Calu3 (cell line): ENCODE measurements at regions not wholly inside any gene's neighbourhood (a gene's known extent, or its start where the extent isn't known, plus 50 kb on each side); places are given as distances from the start of the nearest gene placed in this dataset.

ENCODE experiments used
- BruUV-seq: library from RNA; stranded (reverse); fragments of 400-500 nt; replicated peaks from 2 replicates; lab custom pipeline; 2021; lab: Mats Ljungman, UMichigan
- CTCF ChIA-PET: fragments of 300-600 bp; sonication (Branson Sonifier 250); formaldehyde crosslinking; loops from one replicate; lab custom pipeline; 2022; ENCODE audit warnings: antibody characterized with exemption; lab: Charles Lee
- DNase-seq: peaks from one replicate; pipeline ENCODE4 v3.0.0; 2022
- H3K27ac Mint-ChIP-seq: one replicate; pipeline ENCODE4 v1.8.0; 2022; ENCODE audit warnings: mixed read lengths; ENCODE audit not compliant: unreplicated experiment
- H3K27me3 Mint-ChIP-seq: one replicate; pipeline ENCODE4 v1.8.0; 2022; ENCODE audit warnings: mixed read lengths; ENCODE audit not compliant: unreplicated experiment
- H3K36me3 Mint-ChIP-seq: one replicate; pipeline ENCODE4 v1.8.0; 2022; ENCODE audit warnings: mild to moderate bottlenecking, moderate library complexity, mixed read lengths; ENCODE audit not compliant: insufficient read depth, unreplicated experiment
- H3K4me1 Mint-ChIP-seq: one replicate; pipeline ENCODE4 v1.8.0; 2022; ENCODE audit warnings: mild to moderate bottlenecking, low read depth, mixed read lengths; ENCODE audit not compliant: unreplicated experiment
- H3K4me3 Mint-ChIP-seq: one replicate; pipeline ENCODE4 v1.8.0; 2022; ENCODE audit warnings: mild to moderate bottlenecking, low read depth, moderate library complexity, mixed read lengths; ENCODE audit not compliant: unreplicated experiment
- H3K9me3 Mint-ChIP-seq: one replicate; pipeline ENCODE4 v1.8.0; 2022; ENCODE audit warnings: low read depth, mixed read lengths; ENCODE audit not compliant: unreplicated experiment
- intact Hi-C: fragments of 100-400 bp; cut with micrococcal nuclease; formaldehyde crosslinking; loops from one replicate; pipeline ENCODE4 v1.10.0; 2022; ENCODE audit not compliant: unreplicated experiment
- TF ChIP-seq, protein P1 (sequence below): fragments of 200-600 bp; IDR thresholded peaks from one replicate; pipeline ENCODE4 v1.8.0; 2022; ENCODE audit warnings: antibody characterized with exemption; ENCODE audit not compliant: unreplicated experiment

DNA sequence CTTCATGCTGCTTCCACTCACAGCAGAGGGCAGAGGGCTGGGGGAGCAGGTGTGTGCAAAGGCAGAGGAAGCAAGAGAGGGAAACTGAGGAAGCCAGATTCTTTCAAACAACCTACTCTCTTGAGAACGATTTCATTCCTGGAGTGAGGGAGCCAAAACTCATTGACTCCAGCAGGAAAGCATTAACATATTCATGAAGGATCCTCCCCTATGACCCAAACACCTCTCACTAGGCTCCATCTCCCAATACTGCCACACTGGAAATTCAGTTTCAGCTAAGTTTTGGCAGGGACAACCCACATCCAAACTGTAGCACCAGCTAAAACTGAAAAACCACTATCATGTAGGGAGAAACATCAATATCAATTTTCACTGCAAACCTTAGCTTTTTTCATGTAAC lies 125.1 kb downstream of the OLIG3 start:
- no peaks in the 10 kb centered on the region for H3K36me3 Mint-ChIP-seq
- no peaks in the 10 kb centered on the region for H3K9me3 Mint-ChIP-seq
- TF ChIP-seq, protein P1, sequence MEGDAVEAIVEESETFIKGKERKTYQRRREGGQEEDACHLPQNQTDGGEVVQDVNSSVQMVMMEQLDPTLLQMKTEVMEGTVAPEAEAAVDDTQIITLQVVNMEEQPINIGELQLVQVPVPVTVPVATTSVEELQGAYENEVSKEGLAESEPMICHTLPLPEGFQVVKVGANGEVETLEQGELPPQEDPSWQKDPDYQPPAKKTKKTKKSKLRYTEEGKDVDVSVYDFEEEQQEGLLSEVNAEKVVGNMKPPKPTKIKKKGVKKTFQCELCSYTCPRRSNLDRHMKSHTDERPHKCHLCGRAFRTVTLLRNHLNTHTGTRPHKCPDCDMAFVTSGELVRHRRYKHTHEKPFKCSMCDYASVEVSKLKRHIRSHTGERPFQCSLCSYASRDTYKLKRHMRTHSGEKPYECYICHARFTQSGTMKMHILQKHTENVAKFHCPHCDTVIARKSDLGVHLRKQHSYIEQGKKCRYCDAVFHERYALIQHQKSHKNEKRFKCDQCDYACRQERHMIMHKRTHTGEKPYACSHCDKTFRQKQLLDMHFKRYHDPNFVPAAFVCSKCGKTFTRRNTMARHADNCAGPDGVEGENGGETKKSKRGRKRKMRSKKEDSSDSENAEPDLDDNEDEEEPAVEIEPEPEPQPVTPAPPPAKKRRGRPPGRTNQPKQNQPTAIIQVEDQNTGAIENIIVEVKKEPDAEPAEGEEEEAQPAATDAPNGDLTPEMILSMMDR, result no peak
- intact Hi-C loops, result no loop called here
- CTCF ChIA-PET, result no interaction called here
- no peaks in the 10 kb centered on the region for H3K4me1 Mint-ChIP-seq
- BruUV-seq, result no TSS peak
- DNase-seq, result no peak
- no peak overlapping the region for H3K4me3 Mint-ChIP-seq
- H3K27ac Mint-ChIP-seq, result no peak overlapping the region
- H3K27me3 Mint-ChIP-seq, result no peaks in the 10 kb centered on the region

- Mint-ChIP-seq H3K27ac (no peak overlapping the region), H3K4me1 (no peaks in the 10 kb centered on the region), H3K27me3 (no peaks in the 10 kb centered on the region), H3K9me3 (no peaks in the 10 kb centered on the region), H3K36me3 (no peaks in the 10 kb centered on the region), H3K4me3 (no peak overlapping the region)
- BruUV-seq, result no TSS peak
- no peak for DNase-seq
- CTCF ChIA-PET, result no interaction called here
- TF ChIP-seq, protein P1, result no peak
- intact Hi-C loops, result no loop called here
Observed at GRCh38 chr6:137365707-137366437, 128.3 kb downstream of the OLIG3 start.

- BruUV-seq, result no TSS peak
- intact Hi-C loops, result no loop called here
Observed at GRCh38 chr6:137363805-137364138, 130.4 kb downstream of the OLIG3 start.

GRCh38 chr6:137362878-137363804 lies 131.1 kb downstream of the OLIG3 start:
- no peak overlapping the region for H3K27ac Mint-ChIP-seq
- DNase-seq, result no peak
- no TSS peak for BruUV-seq
- TF ChIP-seq, protein P1, result no peak
- intact Hi-C loops, result no loop called here
- no peaks in the 10 kb centered on the region for H3K36me3 Mint-ChIP-seq
- no peaks in the 10 kb centered on the region for H3K9me3 Mint-ChIP-seq
- H3K4me1 Mint-ChIP-seq, result no peaks in the 10 kb centered on the region
- CTCF ChIA-PET, result no interaction called here
- no peaks in the 10 kb centered on the region for H3K27me3 Mint-ChIP-seq
- H3K4me3 Mint-ChIP-seq, result no peak overlapping the region

More at GRCh38 chr6:137363805-137364138, 130.4 kb downstream of the OLIG3 start:
- H3K4me3 Mint-ChIP-seq, result no peak overlapping the region
- H3K4me1 Mint-ChIP-seq, result no peaks in the 10 kb centered on the region
- H3K36me3 Mint-ChIP-seq, result no peaks in the 10 kb centered on the region
- H3K9me3 Mint-ChIP-seq, result no peaks in the 10 kb centered on the region
- H3K27me3 Mint-ChIP-seq, result no peaks in the 10 kb centered on the region
- CTCF ChIA-PET, result no interaction called here
- H3K27ac Mint-ChIP-seq, result no peak overlapping the region
- DNase-seq, result no peak
- TF ChIP-seq, protein P1, result no peak
